NOMO-1 treated with dmso at 0.1 percent for 144 hours (cell line): ENCODE measurements at regions not wholly inside any gene's neighbourhood (a gene's known extent, or its start where the extent isn't known, plus 50 kb on each side); places are given as distances from the start of the nearest gene placed in this dataset.
"Not testable (repeated sequence)": the region's sequence is repeated elsewhere in the genome, so short reads cannot be mapped to it uniquely, and the experiment has no call there.

Source experiments
- DNase-seq: peaks from one replicate; lab custom pipeline; 2025; ENCODE audit not compliant: unreplicated experiment; lab: John Stamatoyannopoulos, UW

- DNase-seq, result peak; percentile 50
These were observed 95.7 kb upstream of the NR5A2 start for GRCh38 chr1:199931666-199932377.

- no peak for DNase-seq
These were observed 95.0 kb upstream of the NR5A2 start for GRCh38 chr1:199932462-199932861.

GRCh38 chr1:199936441-199936840, 91.1 kb upstream of the NR5A2 start:
- no peak for DNase-seq

- DNase-seq, result no peak
These were observed 90.3 kb upstream of the NR5A2 start for GRCh38 chr1:199937161-199937560.

GRCh38 chr1:199937661-199938060, 89.8 kb upstream of the NR5A2 start:
- no peak for DNase-seq

GRCh38 chr1:199944986-199945385, 82.5 kb upstream of the NR5A2 start:
- no peak for DNase-seq

GRCh38 chr1:199945591-199945990, 81.9 kb upstream of the NR5A2 start:
- DNase-seq, result no peak

- DNase-seq, result no peak
These were observed 81.0 kb upstream of the NR5A2 start for GRCh38 chr1:199946305-199947155.

- DNase-seq, result no peak
These were observed 78.8 kb upstream of the NR5A2 start for GRCh38 chr1:199948587-199949280.

GRCh38 chr1:199951005-199951404, 76.5 kb upstream of the NR5A2 start:
- not testable (repeated sequence) for DNase-seq

- no peak for DNase-seq
These were observed 73.9 kb upstream of the NR5A2 start for GRCh38 chr1:199953651-199954050.

- DNase-seq, result no peak
These were observed 72.8 kb upstream of the NR5A2 start for GRCh38 chr1:199954699-199955098.

- DNase-seq, result no peak
These were observed 72.3 kb upstream of the NR5A2 start for GRCh38 chr1:199955235-199955634.

GRCh38 chr1:199956005-199956404, 71.5 kb upstream of the NR5A2 start:
- DNase-seq, result no peak

GRCh38 chr1:199959033-199959774, 68.3 kb upstream of the NR5A2 start:
- no peak for DNase-seq

GRCh38 chr1:199959775-199960110, 67.8 kb upstream of the NR5A2 start:
- no peak for DNase-seq

GRCh38 chr1:199970125-199970524, 57.4 kb upstream of the NR5A2 start:
- DNase-seq, result no peak

- no peak for DNase-seq
These were observed 50.9 kb upstream of the NR5A2 start for GRCh38 chr1:199976496-199977144.
